Endothelial cell of umbilical vein (primary cell): ENCODE measurements at regions not wholly inside any gene's neighbourhood (a gene's known extent, or its start where the extent isn't known, plus 50 kb on each side); places are given as distances from the start of the nearest gene placed in this dataset.

Experiments
- BruUV-seq: library from RNA; stranded (reverse); fragments of 400-500 nt; replicated peaks from 2 replicates; lab custom pipeline; 2021; lab: Mats Ljungman, UMichigan
- CTCF ChIA-PET: fragments of 300-600, 350-600 bp; sonication (Branson Sonifier 250); formaldehyde crosslinking; loops from one replicate; lab custom pipeline; 2021; ENCODE audit warnings: antibody characterized with exemption, inconsistent platforms; lab: Charles Lee
- POLR2A ChIA-PET: fragments of 300-600, 350-600 bp; sonication (Branson Sonifier 250); formaldehyde crosslinking; loops from one replicate; lab custom pipeline; 2021; ENCODE audit warnings: antibody characterized with exemption, inconsistent platforms; lab: Charles Lee
- DNase-seq: peaks from one replicate; pipeline ENCODE4 v3.0.0-alpha.2; 2011; ENCODE audit warnings: low read depth, low spot score
- FAIRE-seq: peaks from 2 replicates; lab custom pipeline; 2011; peaks lifted over from hg19 to GRCh38; lab: Jason Lieb, UNC
- H2AFZ ChIP-seq: 2 replicates; pipeline ENCODE4 v1.6.0; 2012; ENCODE audit warnings: low read depth, low read length, control low read depth, inconsistent platforms
- H3K27ac ChIP-seq: 2 replicates; pipeline ENCODE4 v1.5.1; 2011; ENCODE audit warnings: low read depth, mild to moderate bottlenecking, control low read depth, low read length, moderate library complexity; ENCODE audit not compliant: insufficient read depth
- H3K27me3 ChIP-seq, 2 experiments: 2 replicates each; pipeline versions ENCODE4 v1.6.0 to v1.6.1; 2011; ENCODE audit warnings: low read length in 2 of 2, mixed read lengths in 1 of 2; ENCODE audit not compliant: control insufficient read depth in 2 of 2, insufficient read depth in 2 of 2
- H3K36me3 ChIP-seq, 2 experiments: 2 replicates in 1 of 2; 3 replicates in 1 of 2; pipeline ENCODE4 v1.5.1; 2011; ENCODE audit warnings: low read length in 2 of 2, mild to moderate bottlenecking in 1 of 2, moderate library complexity in 1 of 2; ENCODE audit not compliant: control insufficient read depth in 2 of 2, insufficient read depth in 2 of 2; ENCODE audit errors: extremely low read depth in 1 of 2
- H3K4me1 ChIP-seq: 3 replicates; pipeline ENCODE4 v1.5.1; 2011; ENCODE audit warnings: mild to moderate bottlenecking, low read length; ENCODE audit not compliant: control insufficient read depth, insufficient read depth; ENCODE audit errors: extremely low read depth
- H3K4me2 ChIP-seq: 2 replicates; pipeline ENCODE4 v1.6.1; 2011; ENCODE audit warnings: low read length, control low read depth, mixed read lengths; ENCODE audit not compliant: insufficient read depth
- H3K4me3 ChIP-seq, 3 experiments: fragments of 200-600 bp in 1 of 3; sonication (generic), shearing (Covaris generic) in 1 of 3; replicated peaks in 1 of 3; 2 replicates each; pipeline ENCODE4 v1.5.1; 2011 to 2016; ENCODE audit warnings: control low read depth in 3 of 3, low read length in 3 of 3, mild to moderate bottlenecking in 2 of 3, inconsistent platforms in 1 of 3, low read depth in 1 of 3, moderate library complexity in 1 of 3; ENCODE audit not compliant: insufficient read depth in 1 of 3
- H3K79me2 ChIP-seq: 2 replicates; pipeline ENCODE4 v1.6.0; 2012; ENCODE audit warnings: low read length, inconsistent platforms; ENCODE audit not compliant: control insufficient read depth, insufficient read depth
- H3K9ac ChIP-seq: replicated peaks from 2 replicates; pipeline ENCODE3; 2011; ENCODE audit warnings: low read length, control low read depth; ENCODE audit not compliant: insufficient read depth; ENCODE audit errors: extremely low read depth
- H3K9me1 ChIP-seq: replicated peaks from 3 replicates; pipeline ENCODE4 v1.6.0; 2011; ENCODE audit warnings: mild to moderate bottlenecking, low read length; ENCODE audit not compliant: control insufficient read depth, insufficient read depth; ENCODE audit errors: extremely low read depth
- H3K9me3 ChIP-seq: replicated peaks from 2 replicates; pipeline ENCODE4 v1.5.1; 2012; ENCODE audit warnings: low read length, inconsistent platforms; ENCODE audit not compliant: control insufficient read depth, insufficient read depth
- H4K20me1 ChIP-seq: replicated peaks from 2 replicates; pipeline ENCODE3; 2011; ENCODE audit warnings: mild to moderate bottlenecking, low read length; ENCODE audit not compliant: control insufficient read depth, insufficient read depth; ENCODE audit errors: extremely low read depth
- CTCF ChIP-seq, 2 donors: IDR thresholded peaks; 1 replicate in 1 of 2; 2 replicates in 1 of 2; pipeline ENCODE4 v1.5.1; 2011; ENCODE audit warnings: low read length in 2 of 2, mild to moderate bottlenecking in 2 of 2, moderate library complexity in 2 of 2, control low read depth in 1 of 2, inconsistent platforms in 1 of 2, low read depth in 1 of 2; ENCODE audit not compliant: insufficient read depth in 1 of 2; ENCODE audit errors: extremely low read depth in 1 of 2
- EZH2 ChIP-seq: IDR thresholded peaks from 2 replicates; pipeline ENCODE4 v1.6.1; 2012; ENCODE audit warnings: borderline replicate concordance, low read depth, mild to moderate bottlenecking, moderate library complexity, low read length, inconsistent platforms; ENCODE audit not compliant: severe bottlenecking
- FOS ChIP-seq: IDR thresholded peaks from 2 replicates; pipeline ENCODE4 v1.6.1; 2011; ENCODE audit warnings: mild to moderate bottlenecking, low read length, moderate library complexity, borderline replicate concordance; ENCODE audit not compliant: insufficient read depth
- GATA2 ChIP-seq: IDR thresholded peaks from 2 replicates; pipeline ENCODE4 v1.7.0; 2011; ENCODE audit warnings: low read depth, mild to moderate bottlenecking, moderate library complexity, mixed read lengths, low read length; ENCODE audit not compliant: insufficient read length, insufficient read depth
- JUN ChIP-seq: IDR thresholded peaks from 2 replicates; pipeline ENCODE4 v1.6.1; 2011; ENCODE audit warnings: borderline replicate concordance, low read depth; ENCODE audit not compliant: insufficient read length, insufficient read depth
- MAX ChIP-seq: IDR thresholded peaks from 2 replicates; pipeline ENCODE4 v1.6.1; 2011; ENCODE audit not compliant: insufficient read depth, insufficient read length
- POLR2A ChIP-seq: IDR thresholded peaks from 2 replicates; pipeline ENCODE4 v1.6.1; 2012; ENCODE audit warnings: low read depth, mild to moderate bottlenecking, control low read depth, low read length
- POLR2AphosphoS5 ChIP-seq: IDR thresholded peaks from 2 replicates; pipeline ENCODE4 v1.6.1; 2012; ENCODE audit warnings: low read depth, mild to moderate bottlenecking, control low read depth, low read length, moderate library complexity; ENCODE audit not compliant: insufficient read depth
- dilution Hi-C: fragments of 300-500 bp; cut with MboI; formaldehyde crosslinking; loops from one replicate; pipeline ENCODE4 v1.15.0; 2019; ENCODE audit warnings: low sequenced_read_pairs; ENCODE audit not compliant: extremely low pct_ligation_motif_present
- intact Hi-C: fragments of 100-400 bp; cut with micrococcal nuclease; formaldehyde crosslinking; loops from one replicate; pipeline ENCODE4 v1.10.0; 2022

- Histone ChIP-seq H3K4me2 (no peak overlapping the region), H3K36me3 (no peaks in the 10 kb centered on the region), H3K27me3 (no peaks in the 10 kb centered on the region), H3K4me1 (no peaks in the 10 kb centered on the region), H4K20me1 (no peaks in the 10 kb centered on the region), H3K9me1 (no peaks in the 10 kb centered on the region), H3K9ac (no peak overlapping the region), H3K79me2 (no peaks in the 10 kb centered on the region), H3K4me3 (no peak overlapping the region), H3K9me3 (peaks cover 3% of the 10 kb centered on the region), H3K27ac (no peak overlapping the region), H2AFZ (no peak overlapping the region)
- DNase-seq, result no peak
- FAIRE-seq, result no peak
- BruUV-seq, result no TSS peak
- ChIA-PET CTCF (no interaction called here), POLR2A (no interaction called here)
- dilution Hi-C loops (no loop called here), intact Hi-C loops (no loop called here)
- TF ChIP-seq JUN (no peak), FOS (no peak), GATA2 (no peak), CTCF (IDR thresholded peaks at IDR 0.05; ENCODE audit: extremely low read depth in 1 of 2, insufficient read depth in 1 of 2, low read depth in 1 of 2, low read length in 2 of 2) (no peak), EZH2 (no peak), MAX (no peak), POLR2AphosphoS5 (no peak), POLR2A (no peak)
Measured at GRCh38 chr2:125684256-125684655, 971.7 kb upstream of the GYPC start.
